Stimulated activated CD8-positive, alpha-beta memory T cell treated with anti-CD3 and anti-CD28 coated beads, Interleukin-7, amount 100 ng/mL, for 1 hour (primary cell): ENCODE measurements at regions not wholly inside any gene's neighbourhood (a gene's known extent, or its start where the extent isn't known, plus 50 kb on each side); places are given as distances from the start of the nearest gene placed in this dataset.
A peak's percentile ranks its signal among the peaks of the same experiment; 100 is the strongest.
"Not testable (repeated sequence)": the region's sequence is repeated elsewhere in the genome, so short reads cannot be mapped to it uniquely, and the experiment has no call there.

ENCODE experiments used
- DNase-seq, 2 donors: peaks; one replicate each; pipeline ENCODE4 v3.0.0-alpha.2; 2020; ENCODE audit warnings: low read depth in 2 of 2

DNA sequence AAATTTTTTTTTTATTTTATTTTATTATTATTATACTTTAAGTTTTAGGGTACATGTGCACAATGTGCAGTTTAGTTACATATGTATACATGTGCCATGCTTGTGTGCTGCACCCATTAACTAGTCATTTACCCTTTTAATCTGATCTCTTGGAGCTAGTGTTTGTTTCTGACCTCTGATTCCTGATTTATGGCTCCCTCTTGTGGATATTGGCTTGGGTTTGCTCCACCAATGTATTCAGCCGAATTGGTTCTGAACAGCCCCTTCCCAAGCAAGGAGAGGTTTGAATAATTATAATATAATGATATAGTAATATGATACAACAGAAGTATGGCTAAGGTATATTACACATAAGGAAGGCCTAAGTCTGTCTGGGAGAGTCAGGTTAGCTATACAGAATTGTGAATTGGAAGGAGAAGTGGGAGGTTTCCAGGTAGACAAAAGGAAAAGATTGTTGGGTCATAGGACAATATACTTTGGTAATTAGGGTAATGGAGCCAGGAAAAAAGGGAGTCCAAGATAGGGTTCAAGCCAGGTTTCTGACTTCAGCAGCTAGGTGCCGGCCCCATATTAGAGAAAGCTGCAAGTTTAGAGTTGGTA, 53.1 kb upstream of the HMCN1 start:
- DNase-seq, result no peak

DNA sequence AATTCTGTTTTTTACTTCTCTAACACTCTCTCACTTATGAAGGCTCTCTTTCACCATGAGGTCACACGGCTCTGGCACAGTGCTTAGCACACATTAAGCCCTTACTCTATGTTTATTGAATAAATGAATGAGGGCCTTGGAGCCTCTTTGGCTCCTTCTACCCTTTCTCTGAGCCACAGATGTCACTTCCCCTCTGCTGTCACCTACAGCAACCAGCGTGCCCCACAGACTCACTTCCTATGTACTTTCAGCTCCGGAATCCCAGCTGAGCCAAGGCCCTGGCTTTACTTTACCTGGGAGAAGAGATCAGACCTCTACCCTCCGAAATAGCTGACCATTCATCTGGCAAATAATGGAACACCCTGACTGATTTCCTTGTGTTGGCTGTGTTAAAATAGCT, 53.7 kb upstream of the HMCN1 start:
- DNase-seq, result no peak

DNA sequence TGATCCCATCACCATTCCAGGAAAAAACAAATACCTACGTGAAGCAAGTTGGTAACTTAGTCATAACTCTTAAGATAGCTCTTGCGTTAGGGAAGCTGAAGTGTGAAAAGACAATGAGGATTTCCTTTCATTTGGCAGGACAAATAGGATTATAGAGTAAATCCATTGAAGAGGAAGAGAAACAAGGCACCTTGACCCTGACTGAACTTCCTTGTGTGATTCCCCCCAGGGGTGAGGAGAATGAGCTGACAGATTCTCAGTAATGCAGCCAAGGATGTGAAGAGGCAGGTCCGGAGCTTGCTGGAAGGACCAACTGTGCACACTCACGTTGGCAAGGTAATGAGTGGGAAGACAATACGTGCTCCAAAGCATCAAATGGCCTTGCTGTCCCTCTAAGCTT, 55.0 kb upstream of the HMCN1 start:
- DNase-seq, result no peak

DNA sequence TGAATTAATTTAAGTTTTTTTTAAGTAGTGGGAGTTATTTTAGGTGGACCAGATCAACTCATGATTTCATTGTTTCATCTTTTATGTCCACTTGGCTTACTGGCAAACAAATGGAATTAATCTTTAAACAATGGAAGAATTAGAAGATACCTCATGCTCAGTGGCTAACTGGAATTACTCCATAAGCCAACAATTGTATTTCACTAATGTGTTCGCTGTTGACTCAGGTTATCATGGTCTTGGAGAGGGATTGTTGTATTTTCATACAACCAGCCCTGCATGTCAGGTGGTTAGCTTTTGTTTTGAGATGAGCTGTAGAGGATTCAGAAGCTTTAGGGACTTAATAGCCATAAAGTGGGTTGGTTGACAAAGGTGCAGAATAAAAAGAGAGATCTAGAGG, 57.2 kb upstream of the HMCN1 start:
- DNase-seq, result no peak

DNA sequence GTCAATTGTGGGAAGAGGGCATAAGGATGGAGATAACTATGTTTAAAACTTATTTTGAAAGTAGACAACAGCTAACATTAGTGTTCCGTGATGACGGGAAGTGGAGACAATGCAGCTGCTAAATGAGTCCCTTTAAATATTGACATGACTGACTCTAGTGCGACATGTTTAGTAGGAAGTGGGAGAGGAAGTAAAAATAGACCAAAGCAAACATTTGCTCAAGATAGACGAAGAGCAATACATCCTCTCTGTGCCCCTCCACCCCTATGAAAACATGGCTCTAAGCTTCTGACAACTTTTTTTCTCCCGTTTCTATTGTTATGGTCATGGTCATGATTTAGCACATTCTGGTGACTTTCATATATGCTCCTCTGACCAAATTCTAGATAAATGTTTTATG, 60.0 kb upstream of the HMCN1 start:
- DNase-seq, result no peak

DNA sequence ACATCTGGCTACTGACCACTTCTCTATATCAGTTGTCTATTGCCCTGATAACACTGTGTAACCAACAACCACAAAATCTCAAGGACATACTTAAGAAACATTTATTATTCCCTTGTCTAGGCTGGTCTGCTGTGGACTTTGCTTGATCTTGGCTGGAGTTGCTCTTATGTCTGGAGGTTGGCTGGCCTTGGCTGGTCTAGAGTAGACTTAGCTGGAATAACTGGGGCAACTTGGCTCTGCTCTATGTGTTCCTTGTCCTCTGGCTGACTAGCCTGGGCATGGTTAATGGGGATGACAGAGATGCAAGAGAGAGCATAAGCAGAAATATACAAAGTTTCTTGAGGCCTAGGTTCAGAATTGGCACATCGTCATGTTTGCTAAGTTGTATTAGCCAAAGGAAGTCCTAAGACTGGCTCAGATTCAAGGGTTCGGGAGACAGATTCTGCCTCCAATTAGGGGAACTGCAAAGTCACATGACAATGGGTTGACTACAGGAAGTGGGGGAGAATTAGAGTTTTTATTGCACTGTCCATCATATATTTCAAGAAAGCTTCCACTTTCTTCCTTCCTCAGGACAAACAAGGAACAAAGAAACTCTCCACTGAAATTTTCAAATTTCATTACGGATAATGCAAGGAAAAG, 61.4 kb upstream of the HMCN1 start:
- no peak for DNase-seq

DNA sequence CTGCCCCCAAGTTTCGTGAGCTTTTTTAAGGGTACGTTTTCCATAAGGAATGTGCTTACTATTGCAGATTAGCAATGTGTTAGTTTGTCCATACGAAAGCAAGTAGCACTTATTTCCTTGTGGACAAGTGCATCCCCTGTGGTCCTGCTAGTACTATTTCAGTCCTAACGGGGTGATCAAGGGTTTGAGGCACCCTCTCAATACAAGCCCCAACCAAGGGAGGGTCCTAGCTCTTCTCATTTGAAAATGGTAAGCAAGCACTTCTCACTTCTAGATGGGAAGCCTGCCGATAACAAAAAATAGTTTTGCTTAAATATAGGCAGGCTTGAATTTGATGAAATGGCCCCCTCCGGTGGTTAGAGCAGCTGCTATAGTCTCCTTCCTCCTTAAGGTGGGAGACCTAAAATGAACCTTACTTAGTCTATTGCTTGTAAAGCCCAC, 64.0 kb upstream of the HMCN1 start:
- DNase-seq, result peak; percentile 14 to 15

DNA sequence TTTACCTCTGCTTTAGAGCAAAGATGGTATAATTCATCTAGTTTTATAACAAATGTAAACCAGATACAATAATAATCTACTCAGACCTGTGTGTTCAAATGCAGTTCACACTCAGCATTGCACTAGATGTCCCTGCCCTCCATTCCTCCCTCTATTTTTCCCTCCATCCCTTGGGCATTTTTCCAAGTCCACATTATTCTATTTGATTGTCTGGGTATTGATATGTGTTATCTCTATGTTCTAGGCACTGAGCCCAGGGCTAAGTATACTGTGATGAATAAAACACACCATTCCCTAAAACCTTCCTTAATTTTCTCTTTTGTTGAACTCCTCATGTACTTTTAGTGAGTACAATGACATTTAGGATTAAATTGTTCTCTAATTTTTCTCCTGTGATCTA, 66.2 kb upstream of the HMCN1 start:
- DNase-seq, result no peak

DNA sequence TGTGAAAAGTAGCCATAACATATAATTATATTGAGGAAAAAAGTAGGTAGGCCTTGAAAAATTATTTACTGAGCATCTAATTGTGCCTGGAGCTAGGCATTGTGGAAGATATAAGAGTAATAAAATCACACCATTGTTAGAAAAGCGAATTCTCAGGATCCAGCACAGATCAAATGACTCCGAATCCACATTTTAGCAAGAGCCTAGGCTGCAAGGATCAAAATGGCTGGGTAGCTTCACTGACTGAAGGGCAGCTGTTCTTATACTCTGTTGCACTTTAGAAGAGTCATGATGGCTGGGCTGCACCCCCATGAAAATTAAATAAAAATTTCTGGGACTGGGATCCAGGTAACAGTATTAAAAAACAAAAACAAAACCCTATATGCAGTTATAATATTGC, 67.6 kb upstream of the HMCN1 start:
- no peak for DNase-seq

DNA sequence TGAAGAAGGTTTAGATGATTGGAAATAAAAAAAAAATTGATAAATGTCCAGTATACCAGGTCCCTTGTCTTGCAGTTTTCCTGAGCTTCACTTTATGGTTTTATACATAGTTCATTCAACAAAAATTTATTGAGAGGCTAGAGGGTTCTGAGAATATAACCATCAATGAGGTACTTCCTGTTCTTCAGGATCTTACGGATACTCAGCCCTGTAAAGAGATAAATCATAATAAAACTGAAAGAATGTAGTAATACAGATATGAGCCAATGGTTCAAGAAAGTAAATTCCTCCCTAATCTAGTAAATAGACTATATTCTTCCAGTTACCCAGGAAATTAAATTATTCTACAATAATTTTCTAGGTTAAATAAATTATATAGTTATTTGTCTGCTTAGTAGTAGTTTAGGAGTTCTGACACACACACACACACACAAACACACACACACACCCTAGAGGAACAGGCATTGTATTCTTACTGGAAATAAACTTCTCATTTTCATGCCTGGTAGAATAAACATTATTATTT, 70.4 kb upstream of the HMCN1 start:
- no peak for DNase-seq

DNA sequence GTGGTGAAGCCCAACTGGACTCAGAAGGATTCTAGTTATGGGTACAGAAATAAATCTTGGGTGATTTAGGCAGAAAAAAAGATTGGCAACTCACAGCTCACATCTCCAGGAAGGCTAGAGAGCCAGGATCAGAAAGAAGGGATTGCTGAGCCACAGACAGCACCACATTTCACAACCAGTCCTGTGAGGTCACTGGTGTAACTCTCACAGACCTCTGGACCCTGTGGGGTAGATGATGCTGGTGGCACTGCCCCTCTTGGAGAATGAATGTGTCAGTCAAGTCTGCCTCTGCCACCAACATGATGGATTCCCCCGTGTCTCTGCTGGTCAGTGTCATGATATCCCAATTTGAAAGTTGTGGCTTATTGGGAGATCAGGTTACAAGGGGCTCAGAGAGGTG, 70.9 kb upstream of the HMCN1 start:
- DNase-seq, result no peak

DNA sequence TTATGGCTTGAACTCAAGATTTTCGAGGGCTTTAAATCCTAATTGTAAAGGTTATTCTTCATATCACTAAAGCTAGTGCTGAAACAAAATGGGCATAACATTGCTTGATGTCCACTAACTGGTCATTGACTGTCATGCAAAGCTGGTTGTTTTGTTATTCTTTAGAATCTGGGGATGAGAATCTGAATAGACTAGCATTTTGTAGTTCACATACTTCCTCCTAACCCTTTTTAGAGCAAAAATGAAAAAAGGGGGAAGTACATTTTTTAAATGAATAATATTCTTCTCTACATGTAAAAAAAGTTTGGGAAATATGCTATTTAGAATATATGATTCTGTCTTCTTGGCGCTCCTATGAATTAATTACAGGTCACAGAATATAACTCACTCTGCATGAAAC, 72.2 kb upstream of the HMCN1 start:
- DNase-seq, result no peak

DNA sequence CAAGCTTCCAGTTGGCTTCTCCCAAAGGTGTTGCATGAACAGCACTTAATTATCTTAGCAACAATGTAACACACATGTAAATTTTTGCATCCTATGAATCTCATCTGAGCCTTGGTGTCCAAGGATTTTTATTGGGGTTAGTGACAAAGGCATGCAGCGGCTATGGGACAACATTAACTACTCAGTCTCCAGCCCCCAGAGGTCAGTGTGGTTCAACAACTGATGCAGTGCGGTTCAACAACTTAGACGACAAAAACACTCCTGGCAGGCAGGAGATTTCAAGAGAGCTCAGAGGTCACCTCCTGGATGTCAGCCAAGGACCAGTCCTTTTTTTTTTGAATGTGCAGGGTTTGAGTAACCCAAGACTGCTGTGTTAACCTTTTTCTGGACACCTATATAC, 77.5 kb upstream of the HMCN1 start:
- no peak for DNase-seq

DNA sequence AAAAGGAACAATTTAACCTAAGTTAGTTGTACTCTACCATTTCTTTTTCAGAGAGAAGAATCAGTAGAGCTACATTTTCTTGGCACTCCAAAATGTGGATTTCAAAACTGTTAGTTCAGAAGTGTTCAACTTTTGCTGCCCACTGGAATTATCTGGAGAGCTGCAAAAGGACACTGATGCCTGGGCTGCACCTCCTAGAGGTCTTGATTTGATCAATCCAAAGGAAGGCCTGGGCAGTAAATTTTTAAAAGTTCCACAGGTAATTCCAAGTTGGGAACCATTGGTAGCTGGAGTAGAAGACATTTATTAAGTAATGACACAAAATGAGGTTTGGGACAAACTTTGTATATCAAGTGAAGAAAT, 79.3 kb upstream of the HMCN1 start:
- no peak for DNase-seq

DNA sequence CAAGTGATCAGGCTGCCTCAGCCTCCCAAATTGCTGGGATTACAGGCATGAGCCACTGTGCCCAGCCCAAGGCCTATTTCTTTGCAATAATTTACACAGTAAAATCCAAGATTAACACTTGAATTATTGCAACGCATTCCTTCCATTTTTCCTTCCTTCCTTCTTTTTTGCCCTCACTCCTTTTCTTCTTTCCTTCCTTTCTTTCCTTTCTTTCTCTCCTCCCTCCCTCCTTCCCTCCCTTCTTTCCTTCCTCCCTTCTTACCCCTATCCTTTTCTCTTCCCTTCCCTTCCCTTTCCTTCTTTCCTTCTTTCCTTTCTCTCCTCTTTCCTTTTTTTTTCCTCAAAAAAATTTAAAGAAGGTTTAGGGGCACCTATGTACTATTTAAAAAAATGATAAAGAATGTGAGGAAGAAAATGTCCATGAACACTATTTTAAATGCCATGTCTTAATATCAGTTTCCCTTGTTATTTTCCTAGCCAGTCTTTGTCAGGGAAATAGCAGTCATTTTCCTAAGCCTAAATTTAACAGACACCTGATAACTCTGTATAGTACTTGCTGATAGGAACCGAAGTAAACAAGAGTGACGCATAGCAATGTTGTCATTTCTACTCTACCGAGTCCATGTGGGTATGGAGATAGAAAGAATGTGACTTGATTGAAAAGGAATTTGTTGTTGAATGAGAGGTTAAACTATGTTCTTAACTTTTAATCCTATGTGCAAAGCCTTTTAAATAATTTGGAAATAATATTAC, 79.8 kb upstream of the HMCN1 start:
- DNase-seq, result no peak

DNA sequence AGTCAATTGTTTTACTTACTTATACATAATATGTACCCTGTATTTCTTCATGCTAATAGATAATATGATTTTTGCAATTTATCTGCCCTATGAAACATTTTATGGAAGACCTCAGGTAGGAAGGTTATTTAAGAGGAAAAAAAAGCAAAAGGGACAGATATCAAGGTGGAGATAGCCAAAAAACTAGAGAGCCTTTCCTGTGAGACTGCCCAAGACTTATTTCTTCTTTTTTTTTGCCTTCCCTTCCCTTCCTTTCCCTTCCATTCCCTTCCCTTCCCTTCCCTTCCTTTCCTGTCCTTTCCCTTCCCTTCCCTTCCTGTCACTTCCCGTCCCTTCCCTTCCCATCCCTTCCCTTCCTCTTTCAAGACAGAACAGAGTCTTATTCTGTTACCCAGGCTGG, 80.6 kb upstream of the HMCN1 start:
- DNase-seq, result no peak

DNA sequence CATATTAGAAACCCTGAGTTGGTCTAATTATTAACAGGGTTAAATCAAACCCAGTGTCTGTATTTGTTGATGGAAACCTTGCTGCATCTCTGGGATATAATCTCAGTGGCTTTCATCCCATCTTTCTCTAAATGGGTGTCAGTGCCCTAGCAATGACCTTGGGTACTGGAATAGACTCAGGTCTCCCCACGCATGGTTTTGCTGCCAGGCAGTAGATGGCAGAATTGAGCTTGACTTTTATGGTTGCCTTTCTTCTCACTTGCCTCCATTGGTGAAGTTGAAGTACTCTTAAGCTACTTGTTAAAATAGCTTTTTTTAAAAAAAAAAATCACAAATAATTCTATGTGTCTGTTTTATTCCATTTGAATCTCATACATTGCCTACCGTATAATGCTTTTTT, 81.8 kb upstream of the HMCN1 start:
- DNase-seq, result no peak

DNA sequence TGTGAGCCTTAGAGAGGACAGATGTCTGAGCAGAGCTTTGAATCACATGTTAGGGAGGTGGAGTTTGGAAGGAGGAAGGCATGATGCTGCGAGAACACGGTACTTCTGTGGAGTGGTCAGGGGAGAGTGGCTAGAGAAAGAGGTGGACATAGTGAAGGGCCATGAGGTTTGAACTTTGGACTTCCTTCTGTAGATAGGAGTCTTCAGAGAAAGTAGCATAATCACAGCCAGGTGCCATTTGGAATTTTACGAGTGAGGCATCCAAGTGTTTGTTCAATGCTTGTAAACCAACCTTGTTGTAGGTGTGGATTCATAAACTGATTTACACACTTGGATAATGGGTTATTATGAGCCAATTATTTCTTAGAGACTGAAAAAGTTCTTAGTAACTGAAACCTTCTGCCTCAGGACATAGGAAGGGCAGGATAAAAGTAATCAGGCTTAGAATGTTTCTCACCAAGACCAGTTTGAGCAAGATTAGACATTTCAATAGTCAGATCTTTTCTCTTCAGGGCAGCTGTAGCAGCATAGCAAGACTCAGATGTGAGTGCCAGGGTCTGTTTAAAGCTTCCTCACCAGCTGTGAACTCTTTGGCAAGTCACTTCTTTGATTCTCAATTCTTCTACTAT, 83.5 kb upstream of the HMCN1 start:
- no peak for DNase-seq

DNA sequence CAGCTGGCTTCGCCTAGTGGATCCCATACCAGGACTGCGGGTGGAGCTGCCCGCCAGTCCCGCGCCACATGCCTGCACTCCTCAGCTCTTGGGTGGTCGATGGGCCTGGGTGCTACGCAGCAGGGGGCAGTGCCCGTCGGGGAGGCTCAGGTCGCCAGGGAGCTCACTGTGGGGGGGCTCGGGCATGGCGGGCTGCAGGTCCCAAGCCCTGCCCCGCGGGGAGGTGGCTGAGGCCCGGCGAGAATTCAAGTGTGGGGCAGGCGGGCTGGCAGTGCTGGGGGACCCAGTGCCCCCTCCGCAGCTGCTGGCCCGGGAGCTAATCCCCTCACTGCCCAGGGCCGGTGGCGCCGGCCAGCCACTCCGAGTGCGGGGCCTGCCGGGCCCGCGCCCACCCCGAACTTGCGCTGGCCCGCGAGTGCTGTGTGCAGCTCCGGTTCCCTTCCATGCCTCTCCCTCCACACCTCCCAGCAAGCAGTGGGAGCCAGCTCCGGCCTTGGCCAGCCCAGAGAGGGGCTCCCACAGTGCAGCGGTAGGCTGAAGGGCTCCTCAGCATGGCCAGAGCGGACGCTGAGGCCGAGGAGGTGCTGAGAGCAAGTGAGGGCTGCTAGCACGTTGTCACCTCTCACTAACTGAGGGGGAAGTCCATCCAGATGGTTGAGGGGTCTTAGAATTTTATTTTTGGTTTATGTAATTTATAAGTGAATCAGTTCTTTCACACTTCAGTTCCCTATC, 85.2 kb upstream of the HMCN1 start:
- no peak for DNase-seq

DNA sequence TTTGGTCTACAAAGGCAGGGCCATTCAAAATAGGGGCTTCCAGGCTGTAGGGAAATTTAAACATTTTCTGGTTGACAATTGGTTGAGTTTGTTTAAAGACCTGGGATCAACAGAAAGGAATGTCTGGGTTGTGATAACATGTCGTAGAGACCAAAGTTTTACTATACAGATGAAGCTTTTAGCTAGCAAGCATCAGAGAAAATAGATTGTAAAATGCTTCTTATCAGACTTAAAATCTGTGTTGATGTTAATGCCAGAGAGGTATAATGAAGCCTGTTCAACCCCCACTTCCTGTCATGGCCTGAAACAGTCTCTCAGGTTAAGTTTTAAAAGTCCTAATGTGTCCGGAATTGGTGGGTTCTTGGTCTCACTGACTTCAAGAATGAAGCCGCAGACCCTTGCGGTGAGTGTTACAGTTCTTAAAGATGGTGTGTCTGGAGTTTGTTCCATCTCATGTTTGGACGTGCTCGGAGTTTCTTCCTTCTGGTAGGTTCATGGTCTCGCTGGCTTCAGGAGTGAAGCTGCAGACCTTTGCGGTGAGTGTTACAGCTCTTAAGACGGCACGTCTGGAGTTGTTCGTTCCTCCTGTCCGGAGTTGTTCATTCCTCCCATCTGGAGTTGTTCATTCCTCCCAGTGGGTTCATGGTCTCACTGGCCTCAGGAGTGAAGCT, 86.5 kb upstream of the HMCN1 start:
- DNase-seq, result not testable (repeated sequence)

DNA sequence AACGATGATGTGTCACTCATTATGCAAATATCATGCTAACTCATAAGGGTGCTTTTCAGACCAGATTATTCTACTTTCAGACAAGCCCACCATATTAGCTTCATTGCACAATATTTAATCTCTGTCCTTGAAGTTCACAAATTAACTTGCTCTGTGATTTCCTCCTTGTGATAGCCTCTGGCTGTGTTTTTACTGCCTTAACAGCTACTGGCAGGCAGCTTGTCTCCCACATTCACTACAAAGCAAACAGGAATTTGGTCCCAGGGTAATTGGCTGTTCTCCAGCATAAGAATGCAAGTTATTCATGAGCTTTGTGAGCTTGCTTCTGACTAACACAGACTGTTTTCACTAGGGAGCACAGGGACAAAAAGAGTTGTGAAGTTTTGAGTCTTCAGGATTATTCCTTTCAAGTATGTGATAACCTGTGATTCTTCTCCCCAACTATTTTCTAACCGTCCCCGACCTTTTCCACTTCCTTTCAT, 87.9 kb upstream of the HMCN1 start:
- no peak for DNase-seq
